Spleen (tissue), 7 donors: ENCODE measurements at regions not wholly inside any gene's neighbourhood (a gene's known extent, or its start where the extent isn't known, plus 50 kb on each side); places are given as distances from the start of the nearest gene placed in this dataset.

ENCODE experiments used
- CTCF ChIP-seq, 11 experiments: fragments of 200-600 bp in 7 of 11; fragments of 450-650 bp in 4 of 11; sonication (generic) in 4 of 11; IDR thresholded peaks in 8 of 11; conservative IDR thresholded peaks in 3 of 11; 1 replicate in 7 of 11; 2 replicates in 4 of 11; pipeline versions ENCODE4 v1.4.0 to v1.8.0; 2016 to 2021; ENCODE audit warnings: antibody characterized with exemption in 11 of 11, inconsistent platforms in 4 of 11, mild to moderate bottlenecking in 1 of 11
- POLR2A ChIP-seq, 3 donors: fragments of 450-650 bp; IDR thresholded peaks; one replicate each; pipeline ENCODE4 v1.5.1; 2017; ENCODE audit warnings: antibody characterized with exemption in 3 of 3, mild to moderate bottlenecking in 1 of 3
- POLR2AphosphoS5 ChIP-seq, 3 donors: sonication (generic); formaldehyde crosslinking; IDR thresholded peaks; one replicate each; pipeline ENCODE4 v1.5.1; 2017; ENCODE audit warnings: antibody characterized with exemption in 3 of 3
- donor health status: DM: no; HTN: no; CAD: no; lungs with moderate emphysema.
- donor health status: DM: no; HTN: no; CAD: no.
- donor health status: DM: no; HTN: no; CAD: no.

GRCh38 chr6:85287654-85288053 lies 162.2 kb upstream of the NT5E start:
- TF ChIP-seq CTCF (IDR thresholded peaks at IDR 0.05 in 8 of 11, conservative IDR thresholded peaks at IDR 0.05 in 3 of 11), result no peak
- no peak for TF ChIP-seq POLR2A (IDR thresholded peaks at IDR 0.05)
- TF ChIP-seq POLR2AphosphoS5 (IDR thresholded peaks at IDR 0.05), result no peak
